ENCODE measurements at regions not wholly inside any gene's neighbourhood (a gene's known extent, or its start where the extent isn't known, plus 50 kb on each side); places are given as distances from the start of the nearest gene placed in this dataset.

GRCh38 chr5:89173528-89173927 lies 290.5 kb upstream of the MEF2C start:
- Histone ChIP-seq H2BK12ac (ENCODE audit: low read depth, low read length) (no peak overlapping the region), H2BK20ac (ENCODE audit: low read length) (no peak overlapping the region), H3K9ac (replicated peaks in 1 of 4; ENCODE audit: extremely low read depth in 1 of 4, low read depth in 3 of 4, low read length in 3 of 4) (no peak overlapping the region), H3K14ac (ENCODE audit: insufficient read length) (no peak overlapping the region), H3K4me2 (ENCODE audit: insufficient read depth in 1 of 2, low read depth in 2 of 2, low read length in 2 of 2) (no peak overlapping the region), H3K79me2 (ENCODE audit: control insufficient read depth in 1 of 2, insufficient read depth in 2 of 2, low read length in 2 of 2) (no peaks in the 10 kb centered on the region), H3K18ac (ENCODE audit: extremely low read depth, low read length) (no peak overlapping the region), H2BK15ac (ENCODE audit: low read length) (no peak overlapping the region), H4K91ac (replicated peaks; ENCODE audit: insufficient read length, low read length) (no peak overlapping the region), H3K79me1 (ENCODE audit: low read depth, low read length) (no peaks in the 10 kb centered on the region), H4K20me1 (replicated peaks in 1 of 2; ENCODE audit: control insufficient read depth in 1 of 2, insufficient read depth in 2 of 2, low read length in 2 of 2) (no peaks in the 10 kb centered on the region), H2AK5ac (ENCODE audit: low read depth, low read length) (no peak overlapping the region), H2BK5ac (ENCODE audit: low read depth, low read length) (no peak overlapping the region), H3K9me3 (ENCODE audit: insufficient read depth in 2 of 2, low read depth in 1 of 2, low read length in 1 of 2) (peaks cover 0 to 4% of the 10 kb centered on the region in 2 experiments; a peak in 2 of 4 replicates), H4K8ac (ENCODE audit: extremely low read depth, insufficient read depth, low read length) (no peak overlapping the region), H3K27ac (ENCODE audit: low read depth, low read length) (no peak overlapping the region), H3K4me1 (replicated peaks in 1 of 4; ENCODE audit: control insufficient read depth in 3 of 4, insufficient read depth in 4 of 4, low read length in 3 of 4) (peaks cover 0 to 3% (median 0%) of the 10 kb centered on the region in 4 experiments; a peak in 1 of 7 replicates), H2AFZ (ENCODE audit: low read length) (no peak overlapping the region), H4K5ac (ENCODE audit: insufficient read length, low read depth, low read length) (no peak overlapping the region), H3K4me3 (ENCODE audit: extremely low read depth in 1 of 4, insufficient read depth in 2 of 4, low read depth in 3 of 4, low read length in 4 of 4) (no peak overlapping the region), H3K27me3 (replicated peaks in 1 of 4; ENCODE audit: control insufficient read depth in 3 of 4, extremely low read depth in 1 of 4, insufficient read depth in 3 of 4, low read length in 3 of 4) (no peaks in the 10 kb centered on the region), H3K36me3 (ENCODE audit: control insufficient read depth in 2 of 4, insufficient read depth in 4 of 4, low read length in 3 of 4) (no peaks in the 10 kb centered on the region), H3K23ac (ENCODE audit: insufficient read length) (no peak overlapping the region), H3K56ac (replicated peaks; ENCODE audit: insufficient read length, low read depth, low read length) (no peak overlapping the region), H2BK120ac (replicated peaks; ENCODE audit: low read depth, low read length) (no peak overlapping the region), H3K4ac (replicated peaks; ENCODE audit: insufficient read length, low read depth, low read length) (no peak overlapping the region), H3K23me2 (ENCODE audit: low read depth, low read length) (no peaks in the 10 kb centered on the region; the same call in 1 of the 2 replicates)
- TF ChIP-seq SP1 (IDR thresholded peaks at IDR 0.05; ENCODE audit: low read depth, low read length) (no peak), BCL11A (IDR thresholded peaks at IDR 0.05; ENCODE audit: low read depth in 2 of 2, low read length in 2 of 2) (no peak), ZNF274 (IDR thresholded peaks at IDR 0.05; ENCODE audit: borderline replicate concordance, extremely low read depth, low read length) (no peak), ASH2L (IDR thresholded peaks at IDR 0.05; ENCODE audit: low read length) (no peak), KDM5A (IDR thresholded peaks at IDR 0.05; ENCODE audit: low read length) (no peak), HDAC2 (IDR thresholded peaks at IDR 0.05; ENCODE audit: borderline replicate concordance in 1 of 2, low read depth in 2 of 2, low read length in 2 of 2) (no peak), CHD1 (IDR thresholded peaks at IDR 0.05; ENCODE audit: low read depth, low read length) (no peak), CHD2 (IDR thresholded peaks at IDR 0.05; ENCODE audit: low read length) (no peak)
- 82% methylated on average over 1 of the region's 1 CpG; no CpG with 5 or more reads in 1 of the 2 experiments for WGBS, 2 experiments (ENCODE audit: extremely low coverage in 1 of 2, insufficient coverage in 1 of 2, insufficient read length in 1 of 2, insufficient replicate concordance in 2 of 2, low coverage in 1 of 2, low lambda C conversion rate in 2 of 2, missing lambda C conversion rate in 1 of 2)
- CTCF ChIA-PET (ENCODE audit: partially characterized antibody) = no interaction called here
- FAIRE-seq = no peak
- no peak for DNase-seq (ENCODE audit: low read depth in 1 of 2, low spot score in 2 of 2)
- POLR2A ChIA-PET (ENCODE audit: partially characterized antibody) = no interaction called here
